T1000 (cell line): ENCODE measurements at regions not wholly inside any gene's neighbourhood (a gene's known extent, or its start where the extent isn't known, plus 50 kb on each side); places are given as distances from the start of the nearest gene placed in this dataset.
"Not testable (repeated sequence)": the region's sequence is repeated elsewhere in the genome, so short reads cannot be mapped to it uniquely, and the experiment has no call there.

Experiments used
- DNase-seq: peaks from one replicate; lab custom pipeline; 2025; ENCODE audit warnings: mixed read lengths; lab: John Stamatoyannopoulos, UW

- no peak for DNase-seq
Measured at GRCh38 chr6:169144356-169144755, 109.3 kb downstream of the THBS2 start.

GRCh38 chr6:169142538-169142844 lies 111.2 kb downstream of the THBS2 start:
- DNase-seq: no peak

GRCh38 chr6:169141671-169142537 lies 111.7 kb downstream of the THBS2 start:
- DNase-seq: no peak

GRCh38 chr6:169140986-169141495 lies 112.6 kb downstream of the THBS2 start:
- DNase-seq: no peak

GRCh38 chr6:169139179-169139971 lies 114.3 kb downstream of the THBS2 start:
- DNase-seq: no peak

- no peak for DNase-seq
Measured at GRCh38 chr6:169132352-169132940, 121.2 kb downstream of the THBS2 start.

- no peak for DNase-seq
Measured at GRCh38 chr6:169131390-169131789, 122.3 kb downstream of the THBS2 start.

- no peak for DNase-seq
Measured at GRCh38 chr6:169130113-169130512, 123.5 kb downstream of the THBS2 start.

GRCh38 chr6:169121013-169121412 lies 132.6 kb downstream of the THBS2 start:
- DNase-seq: no peak

- DNase-seq: no peak
Measured at GRCh38 chr6:169119669-169120068, 134.0 kb downstream of the THBS2 start.

- no peak for DNase-seq
Measured at GRCh38 chr6:169118346-169118830, 135.3 kb downstream of the THBS2 start.

GRCh38 chr6:169117663-169118062 lies 136.0 kb downstream of the THBS2 start:
- no peak for DNase-seq

- no peak for DNase-seq
Measured at GRCh38 chr6:169115632-169116031, 138.0 kb downstream of the THBS2 start.

- DNase-seq: not testable (repeated sequence)
Measured at GRCh38 chr6:169114632-169115031, 139.0 kb downstream of the THBS2 start.

- DNase-seq: no peak
Measured at GRCh38 chr6:169112483-169113320, 140.9 kb downstream of the THBS2 start.

- DNase-seq: no peak
Measured at GRCh38 chr6:169111203-169111602, 142.4 kb downstream of the THBS2 start.

- DNase-seq: no peak
Measured at GRCh38 chr6:169109411-169110220, 144.0 kb downstream of the THBS2 start.

- DNase-seq: no peak
Measured at GRCh38 chr6:169108753-169109152, 144.9 kb downstream of the THBS2 start.

- no peak for DNase-seq
Measured at GRCh38 chr6:169106176-169106575, 147.5 kb downstream of the THBS2 start.

GRCh38 chr6:169101981-169102380 lies 151.7 kb downstream of the THBS2 start:
- no peak for DNase-seq
